Retinal pigment epithelial cell (primary cell): ENCODE measurements at regions not wholly inside any gene's neighbourhood (a gene's known extent, or its start where the extent isn't known, plus 50 kb on each side); places are given as distances from the start of the nearest gene placed in this dataset.
A peak's percentile ranks its signal among the peaks of the same experiment; 100 is the strongest.

Experiments
- DNase-seq: peaks from one replicate; pipeline ENCODE4 v3.0.0-alpha.2; 2010; ENCODE audit warnings: low read depth
- H3K4me3 ChIP-seq: 2 replicates; pipeline ENCODE4 v1.5.1; 2011; ENCODE audit warnings: mild to moderate bottlenecking, low read length, control low read depth, moderate library complexity
- CTCF ChIP-seq: conservative IDR thresholded peaks from 2 replicates; pipeline ENCODE4 v1.5.1; 2011; ENCODE audit warnings: low read depth, low read length, control low read depth, inconsistent platforms

GRCh38 chr5:33371660-33372059 lies 69.1 kb upstream of the TARS1 start:
- H3K4me3 ChIP-seq = no peak overlapping the region
- TF ChIP-seq CTCF = no peak
- no peak for DNase-seq

- no peak overlapping the region for H3K4me3 ChIP-seq
- DNase-seq = no peak
- no peak for TF ChIP-seq CTCF
Observed at GRCh38 chr5:33372721-33373472, 67.9 kb upstream of the TARS1 start.

- no peak overlapping the region for H3K4me3 ChIP-seq
- no peak for TF ChIP-seq CTCF
- DNase-seq = no peak
Observed at GRCh38 chr5:33375900-33376299, 64.9 kb upstream of the TARS1 start.

- H3K4me3 ChIP-seq = no peak overlapping the region
- no peak for DNase-seq
- peak; percentile 60 for TF ChIP-seq CTCF
Observed at GRCh38 chr5:33379757-33380156, 61.0 kb upstream of the TARS1 start.

- no peak for TF ChIP-seq CTCF
- H3K4me3 ChIP-seq = no peak overlapping the region
- no peak for DNase-seq
Observed at GRCh38 chr5:33381243-33381642, 59.5 kb upstream of the TARS1 start.
